Lower leg skin (tissue), 4 donors: ENCODE measurements at regions not wholly inside any gene's neighbourhood (a gene's known extent, or its start where the extent isn't known, plus 50 kb on each side); places are given as distances from the start of the nearest gene placed in this dataset.

ENCODE experiments used
- DNase-seq, 2 donors: peaks; one replicate each; pipeline ENCODE4 v3.0.0-alpha.2; 2019; ENCODE audit warnings: low spot score in 2 of 2
- H3K4me3 ChIP-seq: fragments of 200-600 bp; sonication (generic); 2 replicates; pipeline ENCODE4 v1.5.1; 2017; ENCODE audit warnings: mild to moderate bottlenecking, low read depth; ENCODE audit not compliant: poor library complexity, severe bottlenecking
- CTCF ChIP-seq, 3 donors: fragments of 450-650 bp; IDR thresholded peaks; one replicate each; pipeline ENCODE4 v1.5.1; 2016; ENCODE audit warnings: antibody characterized with exemption in 3 of 3, mild to moderate bottlenecking in 3 of 3, moderate library complexity in 2 of 3
- POLR2A ChIP-seq, 2 donors: fragments of 450-650 bp; IDR thresholded peaks; one replicate each; pipeline ENCODE4 v1.6.1; 2016 to 2017; ENCODE audit warnings: antibody characterized with exemption in 2 of 2, mild to moderate bottlenecking in 1 of 2, moderate library complexity in 1 of 2
- WGBS, 2 donors: methylation state at CpG; one replicate each; pipeline ENCODE4 v1.1.5; 2018; 5-methylcytosine and 5-hydroxymethylcytosine counted together
- intact Hi-C: fragments of 100-400 bp; cut with DNase I; formaldehyde crosslinking; loops from one replicate; pipeline ENCODE4 v1.15.0; 2023; ENCODE audit warnings: low total_unique reads

GRCh38 chr10:70962686-70963085, 74.3 kb upstream of the PCBD1 start:
- TF ChIP-seq POLR2A (IDR thresholded peaks at IDR 0.05), result no peak
- no peak for TF ChIP-seq CTCF (IDR thresholded peaks at IDR 0.05)
- intact Hi-C loops, result no loop called here
- 82 to 89% methylated on average over 4 of the region's 4 CpGs for WGBS, 2 donors
- no peak for DNase-seq
- no peak overlapping the region for H3K4me3 ChIP-seq

- 75 to 79% methylated on average over 14 of the region's 14 CpGs for WGBS, 2 donors
- TF ChIP-seq POLR2A (IDR thresholded peaks at IDR 0.05) (no peak), CTCF (IDR thresholded peaks at IDR 0.05) (no peak)
- DNase-seq, result no peak
- intact Hi-C loops, result no loop called here
- no peak overlapping the region for H3K4me3 ChIP-seq
Observed at GRCh38 chr10:70963271-70963670, 74.9 kb upstream of the PCBD1 start.

GRCh38 chr10:70964245-70964644, 75.9 kb upstream of the PCBD1 start:
- intact Hi-C loops, result no loop called here
- no peak for DNase-seq
- 65 to 80% methylated on average over 5 of the region's 5 CpGs for WGBS, 2 donors
- TF ChIP-seq CTCF (IDR thresholded peaks at IDR 0.05) (no peak), POLR2A (IDR thresholded peaks at IDR 0.05) (no peak)
- H3K4me3 ChIP-seq, result no peak overlapping the region

GRCh38 chr10:70964881-70965280, 76.5 kb upstream of the PCBD1 start:
- WGBS, 2 donors, result 83 to 89% methylated on average over 8 of the region's 8 CpGs
- TF ChIP-seq POLR2A (IDR thresholded peaks at IDR 0.05) (no peak), CTCF (IDR thresholded peaks at IDR 0.05) (no peak)
- H3K4me3 ChIP-seq, result no peak overlapping the region
- intact Hi-C loops, result no loop called here
- DNase-seq, result no peak

- intact Hi-C loops, result no loop called here
- no peak for DNase-seq
- H3K4me3 ChIP-seq, result no peak overlapping the region
- TF ChIP-seq POLR2A (IDR thresholded peaks at IDR 0.05) (no peak), CTCF (IDR thresholded peaks at IDR 0.05) (no peak)
- WGBS, 2 donors, result 88 to 90% methylated on average over 5 to 8 of the region's 8 CpGs
Observed at GRCh38 chr10:70965566-70965965, 77.2 kb upstream of the PCBD1 start.
